ENCODE measurements at regions not wholly inside any gene's neighbourhood (a gene's known extent, or its start where the extent isn't known, plus 50 kb on each side); places are given as distances from the start of the nearest gene placed in this dataset.

DNA sequence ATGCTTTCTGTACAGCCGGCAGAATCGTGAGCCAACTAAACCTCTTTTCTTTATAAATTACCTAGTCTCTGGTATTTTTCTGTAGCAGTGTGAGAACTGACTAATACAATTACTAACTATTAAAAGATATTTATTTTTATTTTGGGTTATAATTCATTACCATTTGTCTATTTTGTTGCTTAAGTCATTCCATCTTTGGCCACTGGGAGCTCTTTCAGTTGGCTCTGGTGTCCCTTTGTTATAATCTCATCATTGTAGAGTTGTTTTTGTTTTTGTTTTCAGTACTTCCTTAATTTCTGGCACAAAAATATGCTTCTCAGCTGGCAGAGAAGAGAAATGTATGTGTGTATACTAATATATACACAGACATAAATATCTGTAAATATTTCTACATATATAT lies 807.9 kb upstream of the MBL2 start:
- H3K4me1 Mint-ChIP-seq (ENCODE audit: insufficient read depth, unreplicated experiment) = no peaks in the 10 kb centered on the region
- no peak for DNase-seq (ENCODE audit: unreplicated experiment)
- CTCF ChIA-PET = interaction anchor here (0.6 kb wide), 1 partner anchor 794 kb away, joined by 3 read pairs; no protein-coding TSS in a partner anchor
- H3K4me3 Mint-ChIP-seq (ENCODE audit: unreplicated experiment) = no peak overlapping the region
- no TSS peak for BruUV-seq (replicated peaks)
- no peaks in the 10 kb centered on the region for H3K9me3 Mint-ChIP-seq (ENCODE audit: unreplicated experiment)
- POLR2A ChIA-PET = no interaction called here
- H3K27ac Mint-ChIP-seq (ENCODE audit: low read depth, unreplicated experiment) = no peak overlapping the region
- intact Hi-C loops (cut with micrococcal nuclease) = no loop called here
- no peaks in the 10 kb centered on the region for H3K36me3 Mint-ChIP-seq (ENCODE audit: insufficient read depth, unreplicated experiment)
- no peak for TF ChIP-seq CTCF (IDR thresholded peaks at IDR 0.05; ENCODE audit: unreplicated experiment)
- no peaks in the 10 kb centered on the region for H3K27me3 Mint-ChIP-seq (ENCODE audit: insufficient read depth, unreplicated experiment)

- no peak overlapping the region for H3K4me3 Mint-ChIP-seq (ENCODE audit: unreplicated experiment)
- no peak for DNase-seq (ENCODE audit: unreplicated experiment)
- no peaks in the 10 kb centered on the region for H3K27me3 Mint-ChIP-seq (ENCODE audit: insufficient read depth, unreplicated experiment)
- TF ChIP-seq CTCF (IDR thresholded peaks at IDR 0.05; ENCODE audit: unreplicated experiment) = no peak
- BruUV-seq (replicated peaks) = no TSS peak
- POLR2A ChIA-PET = no interaction called here
- intact Hi-C loops (cut with micrococcal nuclease) = no loop called here
- CTCF ChIA-PET = no interaction called here
- H3K36me3 Mint-ChIP-seq (ENCODE audit: insufficient read depth, unreplicated experiment) = no peaks in the 10 kb centered on the region
- no peaks in the 10 kb centered on the region for H3K4me1 Mint-ChIP-seq (ENCODE audit: insufficient read depth, unreplicated experiment)
- H3K27ac Mint-ChIP-seq (ENCODE audit: low read depth, unreplicated experiment) = no peak overlapping the region
- no peaks in the 10 kb centered on the region for H3K9me3 Mint-ChIP-seq (ENCODE audit: unreplicated experiment)
These were observed 807.2 kb upstream of the MBL2 start for GRCh38 chr10:53579773-53580172.

- no TSS peak for BruUV-seq (replicated peaks)
- intact Hi-C loops (cut with micrococcal nuclease) = no loop called here
These were observed 801.4 kb upstream of the MBL2 start for GRCh38 chr10:53574024-53574423.

DNA sequence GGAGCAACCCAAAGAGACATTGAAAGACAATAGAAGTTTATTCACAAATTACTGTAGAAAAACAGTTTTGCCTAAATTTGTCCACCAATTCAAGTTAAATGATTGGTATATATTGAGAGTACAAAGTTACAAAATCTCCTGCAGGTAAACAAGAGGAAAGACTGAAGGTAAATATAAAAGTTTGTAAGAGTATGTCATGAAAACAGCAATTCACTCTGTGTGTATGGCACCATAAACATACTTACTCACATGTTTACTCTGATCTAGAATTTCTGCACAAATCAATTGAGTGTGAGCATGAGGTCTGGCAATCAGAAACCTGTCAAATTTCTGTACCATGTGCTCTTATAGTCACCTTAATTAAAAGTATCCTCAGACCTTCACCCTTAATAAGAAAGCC lies 800.9 kb upstream of the MBL2 start:
- no peaks in the 10 kb centered on the region for H3K27me3 Mint-ChIP-seq (ENCODE audit: insufficient read depth, unreplicated experiment)
- no peaks in the 10 kb centered on the region for H3K4me1 Mint-ChIP-seq (ENCODE audit: insufficient read depth, unreplicated experiment)
- DNase-seq (ENCODE audit: unreplicated experiment) = no peak
- TF ChIP-seq CTCF (IDR thresholded peaks at IDR 0.05; ENCODE audit: unreplicated experiment) = no peak
- CTCF ChIA-PET = no interaction called here
- H3K9me3 Mint-ChIP-seq (ENCODE audit: unreplicated experiment) = no peaks in the 10 kb centered on the region
- H3K4me3 Mint-ChIP-seq (ENCODE audit: unreplicated experiment) = no peak overlapping the region
- H3K36me3 Mint-ChIP-seq (ENCODE audit: insufficient read depth, unreplicated experiment) = no peaks in the 10 kb centered on the region
- POLR2A ChIA-PET = no interaction called here
- no peak overlapping the region for H3K27ac Mint-ChIP-seq (ENCODE audit: low read depth, unreplicated experiment)
- no TSS peak for BruUV-seq (replicated peaks)
- intact Hi-C loops (cut with micrococcal nuclease) = no loop called here

More at GRCh38 chr10:53574024-53574423, 801.4 kb upstream of the MBL2 start:
- Mint-ChIP-seq H3K27me3 (ENCODE audit: insufficient read depth, unreplicated experiment) (no peaks in the 10 kb centered on the region), H3K4me1 (ENCODE audit: insufficient read depth, unreplicated experiment) (no peaks in the 10 kb centered on the region), H3K9me3 (ENCODE audit: unreplicated experiment) (no peaks in the 10 kb centered on the region), H3K4me3 (ENCODE audit: unreplicated experiment) (no peak overlapping the region), H3K36me3 (ENCODE audit: insufficient read depth, unreplicated experiment) (no peaks in the 10 kb centered on the region), H3K27ac (ENCODE audit: low read depth, unreplicated experiment) (no peak overlapping the region)
- TF ChIP-seq CTCF (IDR thresholded peaks at IDR 0.05; ENCODE audit: unreplicated experiment) = no peak
- DNase-seq (ENCODE audit: unreplicated experiment) = no peak
- ChIA-PET POLR2A (no interaction called here), CTCF (interaction anchor here (0.7 kb wide), 1 partner anchor 1152 kb away, joined by 3 read pairs; no protein-coding TSS in a partner anchor)
